Trophoblast cell (in vitro differentiated cells and primary cell): ENCODE measurements at regions not wholly inside any gene's neighbourhood (a gene's known extent, or its start where the extent isn't known, plus 50 kb on each side); places are given as distances from the start of the nearest gene placed in this dataset.
A peak's percentile ranks its signal among the peaks of the same experiment; 100 is the strongest.

Experiments used
- DNase-seq, 2 donors: peaks; one replicate each; pipeline ENCODE4 v3.0.0-alpha.2; 2016
- H2AFZ ChIP-seq: 2 replicates; pipeline ENCODE4 v1.6.1; 2013; ENCODE audit warnings: low read length, moderate library complexity, mild to moderate bottlenecking; ENCODE audit not compliant: insufficient read depth, poor library complexity
- H2AK5ac ChIP-seq: 2 replicates; pipeline ENCODE4 v1.6.1; 2013; ENCODE audit warnings: mild to moderate bottlenecking, low read length
- H2BK120ac ChIP-seq: 2 replicates; pipeline ENCODE4 v1.6.1; 2013; ENCODE audit warnings: low read length, mild to moderate bottlenecking, moderate library complexity; ENCODE audit not compliant: insufficient read depth, poor library complexity
- H2BK12ac ChIP-seq: 2 replicates; pipeline ENCODE4 v1.6.1; 2013; ENCODE audit warnings: mild to moderate bottlenecking, low read length, moderate library complexity
- H2BK5ac ChIP-seq: 2 replicates; pipeline ENCODE4 v1.6.1; 2013; ENCODE audit warnings: low read length, low read depth, moderate library complexity, mild to moderate bottlenecking; ENCODE audit not compliant: poor library complexity
- H3K14ac ChIP-seq: 2 replicates; pipeline ENCODE4 v1.6.1; 2013; ENCODE audit warnings: mild to moderate bottlenecking, low read length
- H3K18ac ChIP-seq: 2 replicates; pipeline ENCODE4 v1.6.1; 2013; ENCODE audit warnings: mild to moderate bottlenecking, low read length
- H3K23ac ChIP-seq: 2 replicates; pipeline ENCODE4 v1.6.1; 2013; ENCODE audit warnings: low read length
- H3K27ac ChIP-seq: 2 replicates; pipeline ENCODE4 v1.5.1; 2013; ENCODE audit warnings: low read depth, mild to moderate bottlenecking, inconsistent platforms, low read length, moderate library complexity
- H3K27me3 ChIP-seq: 2 replicates; pipeline ENCODE4 v1.6.1; 2013; ENCODE audit warnings: inconsistent platforms, mild to moderate bottlenecking, low read length, moderate library complexity; ENCODE audit not compliant: insufficient read depth
- H3K36me3 ChIP-seq, 2 experiments: 1 replicate in 1 of 2; 2 replicates in 1 of 2; pipeline ENCODE4 v1.6.1; 2013; ENCODE audit warnings: low read length in 2 of 2, mild to moderate bottlenecking in 2 of 2, moderate library complexity in 1 of 2; ENCODE audit not compliant: insufficient read depth in 2 of 2, control insufficient read depth in 1 of 2
- H3K4ac ChIP-seq: 2 replicates; pipeline ENCODE4 v1.6.1; 2013; ENCODE audit warnings: low read depth, mild to moderate bottlenecking, low read length, moderate library complexity
- H3K4me1 ChIP-seq, 2 experiments: 1 replicate in 1 of 2; 2 replicates in 1 of 2; pipeline ENCODE4 v1.6.1; 2013; ENCODE audit warnings: low read length in 2 of 2, mild to moderate bottlenecking in 2 of 2, moderate library complexity in 1 of 2; ENCODE audit not compliant: insufficient read depth in 2 of 2, control insufficient read depth in 1 of 2
- H3K4me2 ChIP-seq: 2 replicates; pipeline ENCODE4 v1.6.1; 2013; ENCODE audit warnings: inconsistent platforms, mild to moderate bottlenecking, low read length, moderate library complexity
- H3K4me3 ChIP-seq: 2 replicates; pipeline ENCODE4 v1.5.1; 2013; ENCODE audit warnings: mild to moderate bottlenecking, low read depth, low read length, inconsistent platforms
- H3K79me1 ChIP-seq: one replicate; pipeline ENCODE4 v1.6.1; 2013; ENCODE audit warnings: low read length
- H3K79me2 ChIP-seq: 2 replicates; pipeline ENCODE4 v1.6.1; 2013; ENCODE audit warnings: low read length, mild to moderate bottlenecking; ENCODE audit not compliant: control insufficient read depth, insufficient read depth, poor library complexity
- H3K9ac ChIP-seq: 2 replicates; pipeline ENCODE4 v1.6.1; 2013; ENCODE audit warnings: mild to moderate bottlenecking, low read length
- H3K9me3 ChIP-seq: 2 replicates; pipeline ENCODE4 v1.6.1; 2013; ENCODE audit warnings: low read depth, mild to moderate bottlenecking, control low read depth, inconsistent platforms, low read length; ENCODE audit not compliant: insufficient read depth
- H4K12ac ChIP-seq: 2 replicates; pipeline ENCODE4 v1.6.1; 2013; ENCODE audit warnings: low read depth, mild to moderate bottlenecking, low read length, moderate library complexity
- H4K8ac ChIP-seq: 2 replicates; pipeline ENCODE4 v1.6.1; 2013; ENCODE audit warnings: low read depth, mild to moderate bottlenecking, low read length, moderate library complexity
- H4K91ac ChIP-seq: one replicate; pipeline ENCODE4 v1.6.1; 2013; ENCODE audit warnings: low read depth, mild to moderate bottlenecking, low read length, moderate library complexity
- WGBS: extraction: QIAGEN DNeasy Blood & Tissue Kit; methylation state at CpG from one replicate; pipeline ENCODE4 v1.1.7; 2013; ENCODE audit warnings: missing lambda C conversion rate; ENCODE audit not compliant: insufficient read length, insufficient coverage; ENCODE audit errors: extremely low coverage; 5-methylcytosine and 5-hydroxymethylcytosine counted together

GRCh38 chr12:17076811-17077210, 470.8 kb upstream of the LMO3 start:
- Histone ChIP-seq H3K14ac (no peak overlapping the region), H3K9me3 (no peaks in the 10 kb centered on the region), H3K27ac (no peak overlapping the region), H3K36me3 (no peaks in the 10 kb centered on the region), H3K18ac (no peak overlapping the region), H4K12ac (no peak overlapping the region), H2BK12ac (no peak overlapping the region), H2BK5ac (no peak overlapping the region), H3K4me3 (no peak overlapping the region), H3K27me3 (no peaks in the 10 kb centered on the region), H4K91ac (no peak overlapping the region), H2BK120ac (no peak overlapping the region), H3K4ac (no peak overlapping the region), H3K23ac (no peak overlapping the region), H4K8ac (no peak overlapping the region), H2AK5ac (no peak overlapping the region), H3K4me2 (no peak overlapping the region), H3K79me1 (no peaks in the 10 kb centered on the region), H3K9ac (no peak overlapping the region), H3K79me2 (no peaks in the 10 kb centered on the region), H2AFZ (no peak overlapping the region), H3K4me1 (no peaks in the 10 kb centered on the region)
- no peak for DNase-seq

DNA sequence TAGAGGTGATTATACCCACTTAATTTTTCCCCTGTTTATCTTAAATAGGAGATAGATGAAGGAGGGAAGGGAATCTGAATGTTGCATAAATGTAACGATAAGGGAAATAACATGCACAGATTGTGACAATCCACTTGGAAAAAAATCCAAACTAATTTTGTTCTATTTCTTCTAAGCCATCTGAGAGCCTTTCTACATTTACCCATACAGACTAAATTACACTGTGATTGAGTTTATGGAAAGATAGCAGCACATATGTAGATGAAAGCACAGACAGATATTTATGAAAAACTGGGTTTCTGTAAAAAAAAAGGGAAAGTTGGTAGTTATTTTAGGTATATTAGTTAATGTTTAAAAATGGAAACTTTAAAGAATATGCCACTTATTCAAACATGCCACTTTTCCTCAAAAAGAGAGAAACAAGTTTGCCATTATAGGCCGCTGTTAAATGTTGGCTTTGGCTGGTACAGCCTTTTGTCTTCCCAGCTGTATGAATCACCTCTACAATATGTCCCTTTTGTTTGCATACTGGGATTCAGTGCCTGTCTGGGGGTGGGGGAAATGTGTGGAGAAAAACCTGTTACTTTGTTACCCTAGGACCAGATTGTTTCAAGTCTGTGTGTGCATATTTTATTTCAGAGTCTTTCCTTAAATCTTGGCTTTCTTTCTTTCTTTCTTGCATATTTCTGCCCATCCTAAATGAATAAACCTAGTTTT, 470.2 kb upstream of the LMO3 start:
- no CpG with 5 or more reads among the region's 2 CpGs for WGBS
- no peak overlapping the region for H3K4me2 ChIP-seq
- no peak overlapping the region for H3K23ac ChIP-seq
- no peaks in the 10 kb centered on the region for H3K27me3 ChIP-seq
- no peaks in the 10 kb centered on the region for H3K79me1 ChIP-seq
- H3K27ac ChIP-seq, result no peak overlapping the region
- no peak overlapping the region for H3K14ac ChIP-seq
- H2BK5ac ChIP-seq, result no peak overlapping the region
- H3K9me3 ChIP-seq, result no peaks in the 10 kb centered on the region
- H2AFZ ChIP-seq, result no peak overlapping the region
- no peak overlapping the region for H2BK120ac ChIP-seq
- no peak overlapping the region for H2BK12ac ChIP-seq
- no peak overlapping the region for H4K91ac ChIP-seq
- no peak overlapping the region for H4K8ac ChIP-seq
- H3K4me3 ChIP-seq, result no peak overlapping the region
- DNase-seq, result no peak
- H3K79me2 ChIP-seq, result no peaks in the 10 kb centered on the region
- no peak overlapping the region for H4K12ac ChIP-seq
- H3K9ac ChIP-seq, result no peak overlapping the region
- no peak overlapping the region for H2AK5ac ChIP-seq
- no peaks in the 10 kb centered on the region for H3K36me3 ChIP-seq
- no peak overlapping the region for H3K18ac ChIP-seq
- H3K4me1 ChIP-seq, result no peaks in the 10 kb centered on the region
- H3K4ac ChIP-seq, result no peak overlapping the region

DNA sequence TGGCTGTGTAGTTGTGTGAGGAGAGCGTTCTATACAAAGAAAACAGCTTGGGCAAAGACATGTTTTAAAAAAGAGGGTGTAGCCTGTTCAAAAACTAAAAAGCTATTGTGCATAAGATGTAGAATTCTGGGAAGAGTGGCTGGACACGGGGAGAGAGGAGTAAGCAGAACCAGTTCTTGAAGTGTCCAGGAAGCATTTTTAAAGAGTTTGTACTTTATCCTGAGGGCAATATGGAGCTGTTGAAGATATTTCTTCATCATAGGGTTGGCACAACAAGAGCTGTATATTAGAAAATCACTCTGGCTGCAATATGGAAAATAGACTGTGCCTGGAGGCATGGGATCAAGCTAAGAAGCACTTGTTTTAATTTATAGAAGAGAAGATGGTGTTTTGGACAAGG, 458.9 kb upstream of the LMO3 start:
- Histone ChIP-seq H2AFZ (no peak overlapping the region), H3K79me2 (no peaks in the 10 kb centered on the region), H3K36me3 (no peaks in the 10 kb centered on the region), H3K23ac (no peak overlapping the region), H3K14ac (no peak overlapping the region), H3K4me2 (no peak overlapping the region), H3K27me3 (no peaks in the 10 kb centered on the region), H3K4me3 (no peak overlapping the region), H2BK120ac (no peak overlapping the region), H2BK5ac (no peak overlapping the region), H3K4ac (no peak overlapping the region), H3K9ac (no peak overlapping the region), H4K91ac (no peak overlapping the region), H3K79me1 (no peaks in the 10 kb centered on the region), H3K4me1 (no peaks in the 10 kb centered on the region), H4K8ac (no peak overlapping the region), H4K12ac (no peak overlapping the region), H3K27ac (no peak overlapping the region), H2BK12ac (no peak overlapping the region), H3K9me3 (no peaks in the 10 kb centered on the region), H2AK5ac (no peak overlapping the region), H3K18ac (no peak overlapping the region)
- no CpG with 5 or more reads among the region's 2 CpGs for WGBS
- peak; percentile 11 to 76 for DNase-seq

DNA sequence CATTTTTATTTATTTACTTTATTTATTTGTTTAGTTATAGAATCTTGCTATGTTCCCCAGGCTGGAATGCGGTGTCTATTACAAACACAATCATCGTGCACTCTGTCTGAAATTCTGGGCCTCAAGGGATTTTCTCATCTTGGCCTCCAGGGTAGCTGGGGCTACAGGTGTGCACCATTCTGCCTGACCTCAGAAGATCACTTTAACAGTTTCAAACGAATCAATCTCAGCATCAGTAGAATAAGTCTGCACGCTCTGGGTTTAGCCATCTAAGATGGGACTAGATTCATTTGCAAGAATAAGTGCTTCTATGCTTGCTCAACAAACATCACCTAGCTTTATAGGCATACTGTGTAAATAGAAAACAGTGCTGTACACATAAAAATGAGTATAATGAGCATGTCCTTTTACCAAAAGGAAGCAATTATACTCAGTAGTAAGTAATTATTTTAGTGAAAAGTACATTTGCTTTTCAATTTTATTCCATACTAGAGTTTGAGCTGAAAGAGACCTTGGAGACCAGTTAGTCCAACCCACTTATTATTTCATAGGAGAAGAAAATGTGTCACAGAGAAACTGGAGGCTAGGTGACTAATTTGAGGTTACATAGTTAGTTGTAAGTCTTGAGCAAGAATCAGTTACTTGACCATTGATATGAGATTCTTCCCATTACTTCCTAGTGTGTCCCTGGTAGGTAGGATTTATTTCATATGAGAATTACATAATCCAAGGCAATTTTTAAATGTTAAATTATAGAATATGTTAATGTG, 456.5 kb upstream of the LMO3 start:
- H4K8ac ChIP-seq, result no peak overlapping the region
- DNase-seq, result peak in 1 of 2 donors; percentile 71

More for the DNA sequence above, 456.5 kb upstream of the LMO3 start:
- Histone ChIP-seq H3K36me3 (no peaks in the 10 kb centered on the region), H2BK5ac (no peak overlapping the region), H2BK12ac (no peak overlapping the region), H3K4me3 (no peak overlapping the region), H3K79me2 (no peaks in the 10 kb centered on the region), H2BK120ac (no peak overlapping the region), H3K4me1 (no peaks in the 10 kb centered on the region), H2AFZ (no peak overlapping the region), H3K9ac (no peak overlapping the region), H3K9me3 (no peaks in the 10 kb centered on the region), H3K4me2 (no peak overlapping the region), H3K23ac (no peak overlapping the region), H4K91ac (no peak overlapping the region), H3K14ac (no peak overlapping the region), H3K79me1 (no peaks in the 10 kb centered on the region), H3K4ac (no peak overlapping the region), H3K27ac (no peak overlapping the region), H3K27me3 (no peaks in the 10 kb centered on the region), H4K12ac (no peak overlapping the region), H2AK5ac (no peak overlapping the region), H3K18ac (no peak overlapping the region)
- WGBS, result no CpG with 5 or more reads among the region's 4 CpGs
